H9 (cell line): ENCODE measurements at regions not wholly inside any gene's neighbourhood (a gene's known extent, or its start where the extent isn't known, plus 50 kb on each side); places are given as distances from the start of the nearest gene placed in this dataset.

Experiments used
- DNase-seq: peaks from one replicate; pipeline ENCODE4 v3.0.0-alpha.2; 2017
- H2AFZ ChIP-seq: one replicate; pipeline ENCODE4 v1.6.1; 2013; ENCODE audit warnings: mild to moderate bottlenecking, low read length, control low read depth, moderate library complexity
- H2AK5ac ChIP-seq: 2 replicates; pipeline ENCODE4 v1.6.1; 2013; ENCODE audit warnings: low read length, control low read depth, mixed read lengths; ENCODE audit not compliant: insufficient read length
- H2BK120ac ChIP-seq: one replicate; pipeline ENCODE4 v1.6.1; 2013; ENCODE audit warnings: low read depth, mild to moderate bottlenecking, low read length, control low read depth, inconsistent platforms; ENCODE audit not compliant: poor library complexity, severe bottlenecking
- H2BK12ac ChIP-seq: 2 replicates; pipeline ENCODE4 v1.6.1; 2013; ENCODE audit warnings: low read length, control low read depth, mixed read lengths, low read depth; ENCODE audit not compliant: insufficient read length
- H2BK15ac ChIP-seq: 2 replicates; pipeline ENCODE4 v1.6.1; 2013; ENCODE audit warnings: low read depth, low read length, control low read depth
- H2BK20ac ChIP-seq: one replicate; pipeline ENCODE4 v1.6.1; 2013; ENCODE audit warnings: low read depth, mild to moderate bottlenecking, low read length, control low read depth, inconsistent platforms; ENCODE audit not compliant: poor library complexity, severe bottlenecking
- H2BK5ac ChIP-seq: 2 replicates; pipeline ENCODE4 v1.6.1; 2013; ENCODE audit warnings: low read length, control low read depth, mixed read lengths; ENCODE audit not compliant: insufficient read length
- H3K14ac ChIP-seq: 2 replicates; pipeline ENCODE4 v1.6.1; 2013; ENCODE audit warnings: low read length, control low read depth; ENCODE audit not compliant: insufficient read depth
- H3K18ac ChIP-seq: 2 replicates; pipeline ENCODE4 v1.6.1; 2013; ENCODE audit warnings: low read depth, mild to moderate bottlenecking, mixed read lengths, low read length, control low read depth; ENCODE audit not compliant: insufficient read length
- H3K23ac ChIP-seq: 2 replicates; pipeline ENCODE4 v1.6.1; 2013; ENCODE audit warnings: low read length, control low read depth, mixed read lengths, low read depth; ENCODE audit not compliant: insufficient read length
- H3K23me2 ChIP-seq: 2 replicates; pipeline ENCODE4 v1.6.1; 2013; ENCODE audit warnings: low read depth, mild to moderate bottlenecking, mixed read lengths, low read length, control low read depth; ENCODE audit not compliant: insufficient read length, poor library complexity, severe bottlenecking
- H3K27ac ChIP-seq: 2 replicates; pipeline ENCODE4 v1.5.1; 2013; ENCODE audit warnings: low read length, control low read depth, mixed read lengths, low read depth; ENCODE audit not compliant: insufficient read length
- H3K27me3 ChIP-seq: 2 replicates; pipeline ENCODE4 v1.6.1; 2013; ENCODE audit warnings: low read length, control low read depth, inconsistent platforms; ENCODE audit not compliant: insufficient read depth
- H3K4ac ChIP-seq: 2 replicates; pipeline ENCODE4 v1.6.1; 2013; ENCODE audit warnings: low read depth, mild to moderate bottlenecking, control low read depth, inconsistent platforms, low read length, moderate library complexity
- H3K4me1 ChIP-seq: 2 replicates; pipeline ENCODE4 v1.6.1; 2013; ENCODE audit warnings: low read length, control low read depth, inconsistent platforms; ENCODE audit not compliant: insufficient read depth
- H3K4me2 ChIP-seq: 2 replicates; pipeline ENCODE4 v1.6.1; 2013; ENCODE audit warnings: low read length, control low read depth, mixed read lengths; ENCODE audit not compliant: insufficient read length, insufficient read depth
- H3K56ac ChIP-seq: 2 replicates; pipeline ENCODE4 v1.6.1; 2013; ENCODE audit warnings: low read depth, mild to moderate bottlenecking, mixed read lengths, low read length, control low read depth; ENCODE audit not compliant: insufficient read length
- H3K79me1 ChIP-seq: 2 replicates; pipeline ENCODE4 v1.6.1; 2013; ENCODE audit warnings: low read depth, mild to moderate bottlenecking, moderate library complexity, low read length, control low read depth, inconsistent platforms; ENCODE audit not compliant: insufficient read depth, poor library complexity, severe bottlenecking
- H3K79me2 ChIP-seq: 2 replicates; pipeline ENCODE4 v1.6.1; 2013; ENCODE audit warnings: low read length, control low read depth, inconsistent platforms; ENCODE audit not compliant: insufficient read depth
- H3K9ac ChIP-seq: 2 replicates; pipeline ENCODE4 v1.6.1; 2013; ENCODE audit warnings: low read length, control low read depth, mixed read lengths; ENCODE audit not compliant: insufficient read length; ENCODE audit errors: extremely low read depth
- H3K9me3 ChIP-seq: one replicate; pipeline ENCODE4 v1.6.1; 2013; ENCODE audit warnings: low read depth, low read length, inconsistent platforms; ENCODE audit not compliant: control insufficient read depth
- H3T11ph ChIP-seq: one replicate; pipeline ENCODE4 v1.6.1; 2013; ENCODE audit warnings: mild to moderate bottlenecking, low read length, control low read depth, inconsistent platforms
- H4K20me1 ChIP-seq: one replicate; pipeline ENCODE4 v1.6.1; 2013; ENCODE audit not compliant: control insufficient read depth, insufficient read length, insufficient read depth
- H4K5ac ChIP-seq: 2 replicates; pipeline ENCODE4 v1.6.1; 2013; ENCODE audit warnings: low read depth, mild to moderate bottlenecking, mixed read lengths, low read length, control low read depth; ENCODE audit not compliant: insufficient read length
- H4K8ac ChIP-seq: replicated peaks from 2 replicates; pipeline ENCODE4 v1.6.1; 2013; ENCODE audit warnings: low read length, control low read depth, mixed read lengths, low read depth; ENCODE audit not compliant: insufficient read length
- H4K91ac ChIP-seq: 2 replicates; pipeline ENCODE4 v1.6.1; 2013; ENCODE audit warnings: low read depth, mild to moderate bottlenecking, moderate library complexity, mixed read lengths, low read length, control low read depth; ENCODE audit not compliant: insufficient read length
- H3K27ac Mint-ChIP-seq, 3 experiments: 2 replicates in 2 of 3; 3 replicates in 1 of 3; pipeline ENCODE4 v1.8.0; 2020 to 2021; ENCODE audit warnings: mixed read lengths in 3 of 3, mild to moderate bottlenecking in 1 of 3, moderate library complexity in 1 of 3
- H3K27me3 Mint-ChIP-seq: 2 replicates; pipeline ENCODE4 v1.8.0; 2021; ENCODE audit warnings: low read depth, mild to moderate bottlenecking, moderate library complexity, mixed read lengths
- H3K36me3 Mint-ChIP-seq, 3 experiments: 2 replicates in 2 of 3; 3 replicates in 1 of 3; pipeline ENCODE4 v1.8.0; 2020 to 2021; ENCODE audit warnings: low read depth in 3 of 3, mixed read lengths in 3 of 3; ENCODE audit not compliant: insufficient read depth in 1 of 3
- H3K4me1 Mint-ChIP-seq, 2 experiments: 2 replicates each; pipeline ENCODE4 v1.8.0; 2020; ENCODE audit warnings: mixed read lengths in 2 of 2
- H3K4me3 Mint-ChIP-seq, 2 experiments: 2 replicates in 1 of 2; 3 replicates in 1 of 2; pipeline ENCODE4 v1.8.0; 2020 to 2021; ENCODE audit warnings: mild to moderate bottlenecking in 2 of 2, mixed read lengths in 2 of 2, moderate library complexity in 1 of 2
- H3K9me3 Mint-ChIP-seq, 2 experiments: 2 replicates in 1 of 2; 3 replicates in 1 of 2; pipeline ENCODE4 v1.8.0; 2020; ENCODE audit warnings: mild to moderate bottlenecking in 2 of 2, mixed read lengths in 2 of 2, moderate library complexity in 1 of 2
- CTCF ChIP-seq: fragments of 200-600 bp; sonication (generic); conservative IDR thresholded peaks from 3 replicates; pipeline ENCODE4 v1.8.0; 2021; ENCODE audit warnings: antibody characterized with exemption, mild to moderate bottlenecking
- WGBS: extraction: QIAGEN DNeasy Blood & Tissue Kit; methylation state at CpG from one replicate; pipeline ENCODE4 v1.1.7; 2013; ENCODE audit warnings: missing lambda C conversion rate, low lambda C conversion rate, mixed read lengths; ENCODE audit not compliant: insufficient read length; ENCODE audit errors: extremely low coverage; 5-methylcytosine and 5-hydroxymethylcytosine counted together

- Histone ChIP-seq H3K4me2 (no peak overlapping the region), H3T11ph (no peak overlapping the region), H3K27me3 (no peaks in the 10 kb centered on the region), H3K56ac (no peak overlapping the region), H3K23me2 (no peaks in the 10 kb centered on the region), H2AFZ (no peak overlapping the region), H3K9me3 (no peaks in the 10 kb centered on the region), H3K18ac (no peak overlapping the region), H4K8ac (no peak overlapping the region), H3K23ac (no peak overlapping the region), H3K79me2 (no peaks in the 10 kb centered on the region), H2BK20ac (no peak overlapping the region), H2BK12ac (no peak overlapping the region), H2BK120ac (no peak overlapping the region), H2BK15ac (no peak overlapping the region), H3K9ac (no peak overlapping the region), H2AK5ac (no peak overlapping the region), H4K20me1 (no peaks in the 10 kb centered on the region), H4K91ac (no peak overlapping the region), H4K5ac (no peak overlapping the region), H2BK5ac (no peak overlapping the region), H3K14ac (no peak overlapping the region), H3K4me1 (no peaks in the 10 kb centered on the region), H3K4ac (no peak overlapping the region), H3K27ac (no peak overlapping the region), H3K79me1 (no peaks in the 10 kb centered on the region)
- DNase-seq, result no peak
- H3K4me3 Mint-ChIP-seq, result no peak overlapping the region
- H3K4me1 Mint-ChIP-seq, result peaks cover 8 to 12% of the 10 kb centered on the region in 2 experiments
- no peaks in the 10 kb centered on the region for H3K36me3 Mint-ChIP-seq
- no peak overlapping the region for H3K27ac Mint-ChIP-seq
- no peaks in the 10 kb centered on the region for H3K9me3 Mint-ChIP-seq
- no peak for TF ChIP-seq CTCF
- no peaks in the 10 kb centered on the region; the same call in 1 of the 2 replicates for H3K27me3 Mint-ChIP-seq
- WGBS, result no CpG with 5 or more reads among the region's 14 CpGs
Measured at GRCh38 chr5:159514229-159514810, 184.0 kb upstream of the IL12B start.
